Central memory CD8-positive, alpha-beta T cell (primary cell): ENCODE measurements at regions not wholly inside any gene's neighbourhood (a gene's known extent, or its start where the extent isn't known, plus 50 kb on each side); places are given as distances from the start of the nearest gene placed in this dataset.
"Not testable (repeated sequence)": the region's sequence is repeated elsewhere in the genome, so short reads cannot be mapped to it uniquely, and the experiment has no call there.

Source experiments
- ATAC-seq: fragments of 150-1000 bp; cut with Tn5 transposase; replicated peaks from 2 replicates; pipeline ENCODE4 v1.10.0; 2022; ENCODE audit warnings: mild to moderate bottlenecking, moderate FRiP score, moderate number of reproducible peaks; ENCODE audit not compliant: poor library complexity, severe bottlenecking; ENCODE audit errors: extremely low read depth
- DNase-seq, 2 donors: peaks; one replicate each; pipeline ENCODE4 v3.0.0; 2021; ENCODE audit warnings: low spot score in 2 of 2
- H3K27ac Mint-ChIP-seq: one replicate; pipeline ENCODE4 v1.8.0; 2022; ENCODE audit warnings: low read depth, mild to moderate bottlenecking, moderate library complexity, mixed read lengths
- H3K27me3 Mint-ChIP-seq: one replicate; pipeline ENCODE4 v1.8.0; 2022; ENCODE audit warnings: mixed read lengths
- H3K36me3 Mint-ChIP-seq: one replicate; pipeline ENCODE4 v1.8.0; 2022; ENCODE audit warnings: mild to moderate bottlenecking, moderate library complexity, mixed read lengths; ENCODE audit not compliant: insufficient read depth
- H3K4me1 Mint-ChIP-seq: one replicate; pipeline ENCODE4 v1.8.0; 2022; ENCODE audit warnings: mixed read lengths
- H3K4me3 Mint-ChIP-seq: one replicate; pipeline ENCODE4 v1.8.0; 2022; ENCODE audit warnings: mild to moderate bottlenecking, moderate library complexity, mixed read lengths
- H3K9me3 Mint-ChIP-seq: one replicate; pipeline ENCODE4 v1.8.0; 2022; ENCODE audit warnings: mixed read lengths

DNA sequence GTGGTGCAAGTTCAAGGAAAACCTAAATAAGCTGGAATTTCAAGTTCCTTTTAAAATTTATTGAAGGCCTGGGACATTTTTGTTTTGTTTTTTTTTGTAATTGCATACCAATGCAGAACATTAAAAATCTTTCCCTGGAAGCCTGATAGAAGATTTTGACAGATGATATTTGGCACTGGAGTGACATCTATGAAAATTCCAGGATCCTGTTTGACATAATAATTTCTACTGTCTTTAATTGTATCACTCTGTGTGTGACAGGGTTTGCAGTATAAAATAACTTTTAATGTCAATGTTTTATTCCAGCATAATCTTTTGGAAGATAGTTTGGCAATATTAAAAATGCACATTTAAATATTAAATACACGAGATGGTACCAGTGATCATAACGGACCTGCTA is 514.2 kb upstream of the ACO1 start:
- no peak overlapping the region for H3K27ac Mint-ChIP-seq
- H3K27me3 Mint-ChIP-seq = no peaks in the 10 kb centered on the region
- peaks cover 6% of the 10 kb centered on the region for H3K9me3 Mint-ChIP-seq
- H3K4me1 Mint-ChIP-seq = no peaks in the 10 kb centered on the region
- H3K36me3 Mint-ChIP-seq = no peaks in the 10 kb centered on the region
- no peak for DNase-seq
- H3K4me3 Mint-ChIP-seq = no peak overlapping the region
- no peak for ATAC-seq

GRCh38 chr9:31873722-31874121 is 510.7 kb upstream of the ACO1 start:
- H3K36me3 Mint-ChIP-seq = no peaks in the 10 kb centered on the region
- no peaks in the 10 kb centered on the region for H3K9me3 Mint-ChIP-seq
- H3K27me3 Mint-ChIP-seq = no peaks in the 10 kb centered on the region
- no peak for DNase-seq
- H3K4me3 Mint-ChIP-seq = no peak overlapping the region
- no peaks in the 10 kb centered on the region for H3K4me1 Mint-ChIP-seq
- ATAC-seq = no peak
- no peak overlapping the region for H3K27ac Mint-ChIP-seq

- Mint-ChIP-seq H3K27ac (no peak overlapping the region), H3K4me1 (no peaks in the 10 kb centered on the region), H3K36me3 (no peaks in the 10 kb centered on the region), H3K4me3 (no peak overlapping the region), H3K27me3 (no peaks in the 10 kb centered on the region), H3K9me3 (peaks cover 9% of the 10 kb centered on the region)
- DNase-seq = no peak
- ATAC-seq = no peak
These were observed 490.4 kb upstream of the ACO1 start for GRCh38 chr9:31894008-31894407.

DNA sequence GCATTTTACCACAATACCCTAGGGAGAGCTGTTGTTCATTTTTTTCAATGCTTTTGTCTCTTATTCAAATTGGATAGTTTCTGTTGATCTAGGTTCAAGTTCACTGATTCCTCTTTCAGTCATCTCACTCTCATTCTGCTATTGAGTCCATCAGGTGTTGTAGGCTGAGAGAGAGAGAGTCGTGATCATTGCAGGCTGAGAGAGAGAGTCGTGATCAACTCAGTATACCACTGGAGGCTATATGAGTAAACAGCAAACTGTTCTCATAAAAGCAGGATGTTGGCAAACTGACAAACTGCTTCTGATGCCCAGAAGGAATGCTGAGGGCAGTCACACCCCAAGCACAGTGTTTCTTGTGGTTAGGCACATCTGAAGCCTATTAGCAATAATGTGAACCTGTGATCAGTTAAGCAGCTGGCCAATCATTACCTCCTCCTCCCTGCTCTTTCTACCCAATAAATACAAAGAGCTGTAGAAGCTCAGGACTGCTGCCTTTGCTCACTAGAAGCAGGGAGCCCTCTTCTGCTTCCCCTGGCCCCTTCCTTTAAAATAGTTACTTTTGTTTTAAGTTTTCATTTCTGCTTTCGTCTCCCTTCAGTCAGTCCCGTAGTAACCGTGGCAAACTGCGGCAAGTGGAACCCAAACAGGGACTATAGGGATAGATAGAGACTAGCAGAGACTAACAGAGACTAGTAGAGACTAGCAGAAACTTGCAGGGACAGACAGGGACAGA is 476.1 kb upstream of the ACO1 start:
- DNase-seq (no peak), ATAC-seq (no peak)
- H3K4me3 Mint-ChIP-seq = no peak overlapping the region
- H3K9me3 Mint-ChIP-seq = peaks cover 5% of the 10 kb centered on the region
- H3K27ac Mint-ChIP-seq = no peak overlapping the region
- H3K27me3 Mint-ChIP-seq = no peaks in the 10 kb centered on the region
- H3K36me3 Mint-ChIP-seq = no peaks in the 10 kb centered on the region
- peaks cover 6% of the 10 kb centered on the region for H3K4me1 Mint-ChIP-seq

DNA sequence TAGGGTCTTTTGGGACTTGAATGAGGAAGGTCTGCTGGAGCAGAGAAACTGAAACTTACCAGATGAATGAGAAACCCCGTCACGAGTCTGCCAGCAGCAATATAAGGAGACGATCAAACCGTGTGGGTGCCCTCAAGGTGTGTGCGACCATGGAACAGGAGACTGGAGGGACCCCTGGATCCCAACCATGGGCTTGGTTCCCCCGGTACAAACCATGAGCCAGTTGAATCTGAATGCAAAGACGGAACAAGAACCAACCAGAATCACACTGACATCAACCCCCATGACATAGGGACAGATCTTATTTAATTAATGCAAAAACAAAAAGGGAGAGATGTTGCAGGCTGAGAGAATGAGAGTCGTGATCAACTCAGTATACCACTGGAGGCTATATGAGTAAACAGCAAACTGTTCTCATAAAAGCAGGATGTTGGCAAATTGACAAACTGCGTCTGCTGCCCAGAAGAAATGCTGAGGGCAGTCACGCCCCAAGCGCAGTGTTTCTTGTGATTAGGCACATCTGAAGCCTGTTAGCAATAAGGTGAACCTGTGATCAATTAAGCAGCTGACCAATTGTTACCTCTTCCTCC is 475.5 kb upstream of the ACO1 start:
- no peaks in the 10 kb centered on the region for H3K27me3 Mint-ChIP-seq
- peaks cover 6% of the 10 kb centered on the region for H3K4me1 Mint-ChIP-seq
- peaks cover 5% of the 10 kb centered on the region for H3K9me3 Mint-ChIP-seq
- DNase-seq (no peak), ATAC-seq (no peak)
- no peak overlapping the region for H3K27ac Mint-ChIP-seq
- H3K4me3 Mint-ChIP-seq = no peak overlapping the region
- no peaks in the 10 kb centered on the region for H3K36me3 Mint-ChIP-seq

GRCh38 chr9:31912636-31913035 is 471.8 kb upstream of the ACO1 start:
- ATAC-seq (no peak), DNase-seq (no peak)
- Mint-ChIP-seq H3K27ac (no peak overlapping the region), H3K27me3 (no peaks in the 10 kb centered on the region), H3K9me3 (peaks cover 9% of the 10 kb centered on the region), H3K36me3 (no peaks in the 10 kb centered on the region), H3K4me1 (peaks cover 6% of the 10 kb centered on the region), H3K4me3 (no peak overlapping the region)

DNA sequence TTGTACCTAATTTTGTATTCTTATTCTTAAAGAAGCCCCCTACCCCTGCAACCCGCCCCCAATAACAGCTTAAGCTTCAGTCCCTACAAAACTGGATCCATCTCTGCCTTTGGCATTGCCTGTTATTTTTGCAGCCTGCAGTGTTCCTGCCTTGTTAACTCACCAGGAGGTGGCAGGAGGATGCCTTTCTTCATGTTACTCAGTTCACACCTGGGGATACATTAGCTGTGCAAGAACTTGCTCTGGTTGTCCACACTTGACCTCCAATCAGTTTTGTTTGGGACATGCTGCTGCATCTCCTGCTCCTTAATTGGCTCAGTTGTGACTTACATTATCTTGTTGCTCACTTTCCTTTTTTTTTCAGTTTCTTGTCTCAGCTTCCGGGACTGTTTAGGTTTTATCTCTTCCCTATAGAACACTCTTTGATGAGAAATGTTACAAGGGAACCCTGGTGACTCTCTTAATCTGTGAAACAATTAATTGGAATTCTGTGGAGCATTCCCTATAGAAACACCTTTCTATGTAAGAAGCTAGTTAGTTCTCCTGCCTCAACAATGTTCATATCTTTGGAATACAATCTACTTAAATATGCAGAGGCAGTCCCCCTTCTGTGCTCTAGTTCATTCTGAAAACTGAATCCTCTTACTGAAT is 467.7 kb upstream of the ACO1 start:
- no peak for ATAC-seq
- DNase-seq = no peak
- H3K27me3 Mint-ChIP-seq = no peaks in the 10 kb centered on the region
- no peak overlapping the region for H3K27ac Mint-ChIP-seq
- H3K36me3 Mint-ChIP-seq = no peaks in the 10 kb centered on the region
- peaks cover 5% of the 10 kb centered on the region for H3K9me3 Mint-ChIP-seq
- no peak overlapping the region for H3K4me3 Mint-ChIP-seq
- no peaks in the 10 kb centered on the region for H3K4me1 Mint-ChIP-seq

GRCh38 chr9:31937737-31938136 is 446.7 kb upstream of the ACO1 start:
- not testable (repeated sequence) for H3K4me1 Mint-ChIP-seq, H3K36me3 Mint-ChIP-seq, H3K4me3 Mint-ChIP-seq, ATAC-seq, H3K27me3 Mint-ChIP-seq, H3K27ac Mint-ChIP-seq, DNase-seq
- H3K9me3 Mint-ChIP-seq = peaks cover 13% of the 10 kb centered on the region

DNA sequence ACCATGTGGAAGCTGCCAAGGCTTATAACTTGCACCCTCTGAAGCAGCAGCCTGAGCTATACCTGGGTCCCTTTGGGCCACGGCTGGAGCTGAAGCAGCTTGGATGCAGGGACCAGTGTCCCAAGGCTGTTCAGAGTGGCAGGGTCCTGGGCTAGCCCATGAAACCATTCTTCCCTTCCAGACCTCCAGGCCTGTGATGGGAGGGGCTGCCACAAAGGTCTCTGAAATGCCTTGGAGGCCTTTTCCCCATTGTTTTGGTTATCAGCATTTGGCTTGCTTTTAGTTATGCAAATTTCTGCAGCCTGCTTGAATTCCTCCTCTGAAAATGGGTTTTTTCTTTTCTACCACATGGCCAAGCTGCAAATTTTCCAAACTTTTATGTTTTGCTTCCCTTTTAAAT is 433.7 kb upstream of the ACO1 start:
- ATAC-seq (no peak), DNase-seq (no peak)
- Mint-ChIP-seq H3K4me3 (no peak overlapping the region), H3K36me3 (no peaks in the 10 kb centered on the region), H3K9me3 (peaks cover 11% of the 10 kb centered on the region), H3K4me1 (no peaks in the 10 kb centered on the region), H3K27ac (no peak overlapping the region), H3K27me3 (no peaks in the 10 kb centered on the region)

DNA sequence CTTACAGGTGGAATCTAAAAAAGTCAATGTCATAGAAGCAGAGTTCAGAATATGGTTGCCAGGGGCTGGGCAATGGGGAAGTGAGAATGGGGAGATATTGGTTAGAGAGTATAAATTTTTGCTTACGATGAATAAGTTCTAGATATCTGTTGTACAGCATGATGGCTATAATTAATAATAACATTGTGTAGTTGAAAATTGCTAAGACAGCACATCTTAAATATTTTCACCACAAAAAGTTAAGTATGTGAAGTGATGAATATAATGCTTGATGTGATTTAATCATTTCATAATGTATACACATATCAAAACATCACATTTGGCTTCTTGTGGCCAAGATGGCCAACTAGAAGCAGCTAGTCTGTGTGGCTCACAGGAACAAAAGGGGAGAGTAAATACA is 425.9 kb upstream of the ACO1 start:
- ATAC-seq = no peak
- Mint-ChIP-seq H3K36me3 (peaks cover 2% of the 10 kb centered on the region), H3K4me1 (no peaks in the 10 kb centered on the region), H3K27ac (no peak overlapping the region), H3K4me3 (no peak overlapping the region), H3K9me3 (peaks cover 27% of the 10 kb centered on the region), H3K27me3 (no peaks in the 10 kb centered on the region)
- DNase-seq = no peak

DNA sequence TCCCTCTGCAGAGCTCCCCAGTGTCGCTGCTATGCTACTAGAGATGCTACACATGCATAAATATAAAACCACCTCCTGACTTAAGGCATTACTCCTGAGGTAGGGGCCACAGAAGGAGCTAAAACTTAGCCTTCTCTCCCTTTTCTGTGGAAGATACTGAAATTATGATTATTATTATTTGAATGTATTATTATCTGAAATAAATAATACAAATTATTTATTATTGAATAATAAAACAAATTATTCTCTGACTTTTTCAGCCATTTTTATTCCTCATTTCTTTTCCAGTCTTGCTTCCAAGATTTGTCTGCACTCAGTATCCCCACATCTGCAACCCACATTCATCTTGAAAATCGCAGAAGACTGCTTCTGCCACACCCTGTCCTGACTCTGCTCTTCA is 414.9 kb upstream of the ACO1 start:
- Mint-ChIP-seq H3K27ac (no peak overlapping the region), H3K27me3 (no peaks in the 10 kb centered on the region), H3K4me1 (no peaks in the 10 kb centered on the region), H3K4me3 (no peak overlapping the region), H3K36me3 (no peaks in the 10 kb centered on the region), H3K9me3 (no peaks in the 10 kb centered on the region)
- no peak for DNase-seq
- no peak for ATAC-seq

DNA sequence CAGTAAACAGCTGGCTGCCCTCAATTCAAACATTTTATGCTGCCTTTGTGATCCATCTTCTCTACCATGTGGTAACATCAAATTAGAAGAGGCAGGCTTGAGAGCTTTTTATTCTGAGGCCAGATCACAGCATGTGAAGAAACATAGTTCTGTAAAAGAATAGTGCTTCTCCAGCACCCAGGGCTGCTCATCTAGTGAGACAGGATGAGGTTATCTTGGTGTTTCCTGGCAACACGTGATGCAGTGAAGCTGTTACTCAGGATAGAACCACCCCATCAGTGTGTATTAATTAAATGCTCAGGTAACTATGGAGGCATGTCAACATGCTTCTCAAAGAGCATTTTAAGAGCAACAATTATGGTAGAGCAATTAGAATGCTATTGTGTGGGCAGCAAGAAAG is 400.5 kb upstream of the ACO1 start:
- Mint-ChIP-seq H3K4me1 (no peaks in the 10 kb centered on the region), H3K4me3 (no peak overlapping the region), H3K27ac (no peak overlapping the region), H3K36me3 (no peaks in the 10 kb centered on the region), H3K27me3 (no peaks in the 10 kb centered on the region), H3K9me3 (peaks cover 16% of the 10 kb centered on the region)
- DNase-seq (no peak), ATAC-seq (no peak)

GRCh38 chr9:31996331-31996730 is 388.1 kb upstream of the ACO1 start:
- Mint-ChIP-seq H3K36me3 (no peaks in the 10 kb centered on the region), H3K4me3 (no peak overlapping the region), H3K27me3 (no peaks in the 10 kb centered on the region), H3K9me3 (peaks cover 17% of the 10 kb centered on the region), H3K4me1 (no peaks in the 10 kb centered on the region), H3K27ac (no peak overlapping the region)
- no peak for DNase-seq
- no peak for ATAC-seq
